ENCODE measurements at regions not wholly inside any gene's neighbourhood (a gene's known extent, or its start where the extent isn't known, plus 50 kb on each side); places are given as distances from the start of the nearest gene placed in this dataset.
"Not testable (repeated sequence)": the region's sequence is repeated elsewhere in the genome, so short reads cannot be mapped to it uniquely, and the experiment has no call there.

GRCh38 chr16:76713191-76713590 lies 436.0 kb downstream of the CNTNAP4 start:
- FAIRE-seq (no peak), DNase-seq (ENCODE audit: low spot score in 2 of 2) (no peak)

GRCh38 chr16:76716251-76716650 lies 439.1 kb downstream of the CNTNAP4 start:
- not testable (repeated sequence) for DNase-seq (ENCODE audit: low spot score in 2 of 2); FAIRE-seq

- FAIRE-seq (no peak), DNase-seq (ENCODE audit: low spot score in 2 of 2) (no peak)
These were observed 447.0 kb downstream of the CNTNAP4 start for GRCh38 chr16:76724181-76724580.

- FAIRE-seq: no peak
- DNase-seq (ENCODE audit: low spot score in 2 of 2): no peak
These were observed 452.3 kb downstream of the CNTNAP4 start for GRCh38 chr16:76729525-76729924.

- DNase-seq (ENCODE audit: low spot score in 2 of 2): no peak
These were observed 455.7 kb downstream of the CNTNAP4 start for GRCh38 chr16:76732894-76733293.

GRCh38 chr16:76741623-76742022 lies 449.4 kb upstream of the MON1B start:
- DNase-seq (ENCODE audit: low spot score in 2 of 2) (no peak), FAIRE-seq (no peak)

More at GRCh38 chr16:76732894-76733293, 455.7 kb downstream of the CNTNAP4 start:
- no peak for FAIRE-seq

- no peak for DNase-seq (ENCODE audit: low spot score in 2 of 2)
- no peak for FAIRE-seq
These were observed 442.3 kb upstream of the MON1B start for GRCh38 chr16:76748461-76749348.

GRCh38 chr16:76749780-76750375 lies 441.1 kb upstream of the MON1B start:
- DNase-seq (ENCODE audit: low spot score in 2 of 2): no peak
- FAIRE-seq: no peak

GRCh38 chr16:76755496-76755895 lies 435.5 kb upstream of the MON1B start:
- DNase-seq (ENCODE audit: low spot score in 2 of 2) (no peak), FAIRE-seq (no peak)

GRCh38 chr16:76756423-76756822 lies 434.6 kb upstream of the MON1B start:
- FAIRE-seq: no peak
- no peak for DNase-seq (ENCODE audit: low spot score in 2 of 2)

- no peak for FAIRE-seq
These were observed 434.0 kb upstream of the MON1B start for GRCh38 chr16:76756951-76757350.

GRCh38 chr16:76766538-76766937 lies 424.5 kb upstream of the MON1B start:
- no peak for FAIRE-seq
- DNase-seq (ENCODE audit: low spot score in 2 of 2): no peak

More at GRCh38 chr16:76756951-76757350, 434.0 kb upstream of the MON1B start:
- DNase-seq (ENCODE audit: low spot score in 2 of 2): no peak

GRCh38 chr16:76768316-76768715 lies 422.7 kb upstream of the MON1B start:
- no peak for FAIRE-seq
- DNase-seq (ENCODE audit: low spot score in 2 of 2): no peak

- no peak for FAIRE-seq
- no peak for DNase-seq (ENCODE audit: low spot score in 2 of 2)
These were observed 422.0 kb upstream of the MON1B start for GRCh38 chr16:76768948-76769347.

- FAIRE-seq: no peak
- DNase-seq (ENCODE audit: low spot score in 2 of 2): no peak
These were observed 419.8 kb upstream of the MON1B start for GRCh38 chr16:76771216-76771615.

GRCh38 chr16:76777721-76778465 lies 413.1 kb upstream of the MON1B start:
- DNase-seq (ENCODE audit: low spot score in 2 of 2): no peak

GRCh38 chr16:76780556-76780955 lies 410.4 kb upstream of the MON1B start:
- no peak for FAIRE-seq

More at GRCh38 chr16:76777721-76778465, 413.1 kb upstream of the MON1B start:
- no peak for FAIRE-seq

GRCh38 chr16:76784530-76784929 lies 406.5 kb upstream of the MON1B start:
- FAIRE-seq (no peak), DNase-seq (ENCODE audit: low spot score in 2 of 2) (no peak)

More at GRCh38 chr16:76780556-76780955, 410.4 kb upstream of the MON1B start:
- DNase-seq (ENCODE audit: low spot score in 2 of 2): no peak

- no peak for FAIRE-seq
- DNase-seq (ENCODE audit: low spot score in 2 of 2): no peak
These were observed 403.6 kb upstream of the MON1B start for GRCh38 chr16:76787394-76787793.

- DNase-seq (ENCODE audit: low spot score in 2 of 2): no peak
- FAIRE-seq: no peak
These were observed 399.8 kb upstream of the MON1B start for GRCh38 chr16:76791151-76791550.

GRCh38 chr16:76796416-76796815 lies 394.6 kb upstream of the MON1B start:
- no peak for DNase-seq (ENCODE audit: low spot score in 2 of 2)
- FAIRE-seq: no peak
